ENCODE measurements at regions not wholly inside any gene's neighbourhood (a gene's known extent, or its start where the extent isn't known, plus 50 kb on each side); places are given as distances from the start of the nearest gene placed in this dataset.

- TF ChIP-seq CTCF (conservative IDR thresholded peaks at IDR 0.05; ENCODE audit: low read depth, low read length) (no peak), RAD21 (IDR thresholded peaks at IDR 0.05; ENCODE audit: low read length) (no peak), POLR2A (IDR thresholded peaks at IDR 0.05; ENCODE audit: low read depth, low read length) (no peak), MAFK (IDR thresholded peaks at IDR 0.05; ENCODE audit: low read depth, low read length) (no peak), CEBPB (IDR thresholded peaks at IDR 0.05; ENCODE audit: low read depth, low read length) (no peak)
Measured at GRCh38 chr10:10865303-10865702, 152.4 kb upstream of the CELF2 start.

All from IMR-90 (cell line).